GM12892 (cell line): ENCODE measurements at regions not wholly inside any gene's neighbourhood (a gene's known extent, or its start where the extent isn't known, plus 50 kb on each side); places are given as distances from the start of the nearest gene placed in this dataset.

Experiments
- POLR2A ChIP-seq: IDR thresholded peaks from 2 replicates; pipeline ENCODE4 v1.6.1; 2011; ENCODE audit warnings: low read depth, low read length, control low read depth
- POLR2AphosphoS5 ChIP-seq: IDR thresholded peaks from 2 replicates; pipeline ENCODE4 v1.6.1; 2011; ENCODE audit warnings: low read depth, low read length, control low read depth

DNA sequence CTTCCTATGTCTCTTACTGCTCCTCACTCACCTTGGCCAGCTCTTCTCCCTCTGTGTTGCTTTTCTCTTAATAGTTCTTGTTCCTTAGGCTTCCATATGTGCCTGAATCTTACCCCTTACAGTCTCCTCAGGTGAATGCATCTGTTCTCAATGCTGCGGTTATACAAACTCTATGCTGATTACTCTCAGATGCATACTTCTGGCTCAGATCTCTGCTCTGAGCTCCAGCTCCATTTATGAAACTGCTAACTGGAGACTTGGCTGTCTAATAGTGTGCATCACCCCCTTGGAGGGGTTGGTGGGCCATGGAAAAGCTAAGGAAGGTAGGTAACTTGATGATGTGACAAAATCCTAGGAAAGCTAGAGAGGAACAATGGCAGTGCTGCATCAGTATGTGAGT lies 422.5 kb downstream of the TMEM135 start:
- TF ChIP-seq POLR2A (no peak), POLR2AphosphoS5 (no peak)
